Pancreas (tissue), 10 donors: ENCODE measurements at regions not wholly inside any gene's neighbourhood (a gene's known extent, or its start where the extent isn't known, plus 50 kb on each side); places are given as distances from the start of the nearest gene placed in this dataset.

Experiments used
- ATAC-seq, 4 donors: fragments of 200-7000 bp; cut with Tn5 transposase; one replicate each; pipeline versions ENCODE4 v1.8.0 to v1.9.1; 2020; ENCODE audit warnings: mild to moderate bottlenecking in 4 of 4, moderate library complexity in 4 of 4
- DNase-seq, 6 donors: peaks; one replicate each; pipeline ENCODE4 v3.0.0-alpha.2; 2020
- FAIRE-seq: peaks from 2 replicates; lab custom pipeline; 2012; peaks lifted over from hg19 to GRCh38; lab: Jason Lieb, UNC
- H3K27ac ChIP-seq, 4 donors: fragments of 200-600 bp; sonication (generic); 1 replicate in 3 of 4; 2 replicates in 1 of 4; pipeline versions ENCODE4 v1.5.0 to v1.8.0; 2020
- H3K27me3 ChIP-seq, 4 donors: fragments of 200-600 bp; one replicate each; pipeline ENCODE4 v1.8.0; 2021
- H3K36me3 ChIP-seq, 3 donors: fragments of 200-600 bp; sonication (generic) in 1 of 3; one replicate each; pipeline versions ENCODE4 v1.5.0 to v1.8.0; 2020 to 2021
- H3K4me1 ChIP-seq, 3 donors: fragments of 200-600 bp; one replicate each; pipeline ENCODE4 v1.8.0; 2021
- H3K4me3 ChIP-seq, 4 donors: fragments of 200-600 bp; sonication (generic) in 2 of 4; one replicate each; pipeline versions ENCODE4 v1.5.0 to v1.8.0; 2020 to 2021
- H3K9me3 ChIP-seq, 4 donors: fragments of 200-600 bp; one replicate each; pipeline ENCODE4 v1.8.0; 2021
- WGBS, 2 donors: extraction: QIAGEN DNeasy Blood & Tissue Kit; methylation state at CpG; one replicate each; pipeline ENCODE4 v1.1.7; 2013; 5-methylcytosine and 5-hydroxymethylcytosine counted together
- intact Hi-C, 3 donors: fragments of 100-400 bp; cut with DNase I; formaldehyde crosslinking; loops; one replicate each; pipeline versions ENCODE4 v1.11.1 to v1.14.2; 2022
- TF ChIP-seq, protein P1 (sequence below), 4 donors: fragments of 200-600 bp; sonication (generic) in 3 of 4; IDR thresholded peaks; one replicate each; pipeline versions ENCODE4 v1.5.0 to v1.8.0; 2021; ENCODE audit warnings: antibody characterized with exemption in 4 of 4
- donor health status: healthy with polysubstance abuse.
- donor health status: DM: no; HTN: no; CAD: no; lungs with moderate emphysema.
- donor health status: DM: no; HTN: no; CAD: no.
- donor health status: control.
- donor health status: control.
- donor health status: Bipolar disorder and iron deficiency.
- donor health status: DM: yes; HTN: yes; CAD: no.
- donor health status: DM: no; HTN: no; CAD: no.
- donor health status: DM: no; HTN: no; CAD: no.
- donor health status: DM: yes; HTN: yes; CAD: no.

DNA sequence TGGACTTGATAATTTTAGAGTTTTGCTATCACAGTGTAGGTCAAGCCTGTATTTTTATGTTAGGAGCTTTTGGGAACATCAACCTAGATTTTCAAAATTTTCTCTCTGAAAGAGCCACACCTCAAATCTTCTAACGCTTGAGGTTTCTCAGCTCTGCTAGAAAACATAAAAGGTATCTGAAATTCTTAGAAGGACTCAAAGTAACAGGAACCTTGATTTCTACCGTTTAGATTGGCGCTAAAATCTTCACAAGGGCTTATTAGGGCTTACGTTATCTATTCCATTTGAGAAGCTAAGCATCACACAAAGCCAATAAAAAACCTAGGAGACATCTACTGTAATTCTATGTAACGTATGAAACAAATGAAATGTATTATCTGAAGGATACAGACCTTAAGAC, 192.4 kb downstream of the AHR start:
- no peaks in the 10 kb centered on the region for H3K9me3 ChIP-seq
- no peak for FAIRE-seq
- no peaks in the 10 kb centered on the region for H3K36me3 ChIP-seq
- TF ChIP-seq, protein P1, sequence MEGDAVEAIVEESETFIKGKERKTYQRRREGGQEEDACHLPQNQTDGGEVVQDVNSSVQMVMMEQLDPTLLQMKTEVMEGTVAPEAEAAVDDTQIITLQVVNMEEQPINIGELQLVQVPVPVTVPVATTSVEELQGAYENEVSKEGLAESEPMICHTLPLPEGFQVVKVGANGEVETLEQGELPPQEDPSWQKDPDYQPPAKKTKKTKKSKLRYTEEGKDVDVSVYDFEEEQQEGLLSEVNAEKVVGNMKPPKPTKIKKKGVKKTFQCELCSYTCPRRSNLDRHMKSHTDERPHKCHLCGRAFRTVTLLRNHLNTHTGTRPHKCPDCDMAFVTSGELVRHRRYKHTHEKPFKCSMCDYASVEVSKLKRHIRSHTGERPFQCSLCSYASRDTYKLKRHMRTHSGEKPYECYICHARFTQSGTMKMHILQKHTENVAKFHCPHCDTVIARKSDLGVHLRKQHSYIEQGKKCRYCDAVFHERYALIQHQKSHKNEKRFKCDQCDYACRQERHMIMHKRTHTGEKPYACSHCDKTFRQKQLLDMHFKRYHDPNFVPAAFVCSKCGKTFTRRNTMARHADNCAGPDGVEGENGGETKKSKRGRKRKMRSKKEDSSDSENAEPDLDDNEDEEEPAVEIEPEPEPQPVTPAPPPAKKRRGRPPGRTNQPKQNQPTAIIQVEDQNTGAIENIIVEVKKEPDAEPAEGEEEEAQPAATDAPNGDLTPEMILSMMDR (IDR thresholded peaks at IDR 0.05): no peak
- ATAC-seq: no peak
- intact Hi-C loops: no loop called here
- WGBS, 2 donors: 82 to 92% methylated on average over 5 of the region's 5 CpGs
- no peak for DNase-seq
- H3K27me3 ChIP-seq: no peaks in the 10 kb centered on the region
- no peak overlapping the region for H3K4me3 ChIP-seq
- no peaks in the 10 kb centered on the region for H3K4me1 ChIP-seq
- no peak overlapping the region for H3K27ac ChIP-seq

DNA sequence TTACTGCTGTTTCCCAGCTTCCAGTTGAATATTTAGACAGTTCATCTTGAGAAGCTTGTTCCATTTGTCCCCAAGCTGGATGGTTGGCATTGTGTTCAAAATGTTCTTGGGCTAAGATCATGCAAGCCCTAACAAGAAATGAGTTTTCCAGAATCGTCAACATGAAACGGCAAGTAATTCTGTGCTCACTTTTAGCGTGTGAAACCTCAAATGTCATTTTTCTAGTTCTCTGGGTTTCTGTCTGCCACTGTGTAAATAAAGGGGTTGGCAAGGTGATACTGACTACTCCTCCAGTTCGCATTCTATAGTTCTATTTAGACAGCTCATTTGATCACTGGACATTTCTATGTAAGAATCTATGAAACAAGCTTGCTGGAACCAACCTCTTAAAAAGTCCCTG, 194.0 kb downstream of the AHR start:
- peak in 2 of 4 donors; percentile 24 to 41 for ATAC-seq
- Histone ChIP-seq H3K4me1 (no peaks in the 10 kb centered on the region), H3K9me3 (no peaks in the 10 kb centered on the region), H3K4me3 (no peak overlapping the region), H3K27ac (no peak overlapping the region), H3K27me3 (no peaks in the 10 kb centered on the region), H3K36me3 (no peaks in the 10 kb centered on the region)
- DNase-seq: no peak
- TF ChIP-seq, protein P1 (IDR thresholded peaks at IDR 0.05): no peak
- WGBS, 2 donors: 33 to 37% methylated on average over 4 of the region's 4 CpGs
- no peak for FAIRE-seq
- intact Hi-C loops: no loop called here

DNA sequence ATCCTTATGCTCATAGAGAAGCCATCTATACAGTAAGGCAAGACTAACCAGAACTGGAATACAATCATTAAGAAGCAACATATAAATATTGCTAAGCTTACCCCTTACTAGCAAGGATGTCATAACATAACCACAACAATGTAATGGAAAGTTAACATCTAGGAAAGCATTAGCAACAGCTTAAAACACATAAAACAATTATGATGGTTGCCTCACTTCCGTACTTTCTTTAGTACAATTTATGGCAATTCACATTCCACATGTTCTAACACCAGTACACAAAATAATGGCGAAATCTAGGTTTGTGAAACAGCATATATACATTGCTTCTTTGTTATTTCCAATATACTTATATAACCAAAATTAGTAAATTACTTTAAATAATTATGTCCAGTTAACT, 195.0 kb downstream of the AHR start:
- H3K4me1 ChIP-seq: no peaks in the 10 kb centered on the region
- H3K36me3 ChIP-seq: no peaks in the 10 kb centered on the region
- ATAC-seq: no peak
- H3K27me3 ChIP-seq: no peaks in the 10 kb centered on the region
- 84 to 88% methylated on average over 2 of the region's 2 CpGs for WGBS, 2 donors
- FAIRE-seq: no peak
- H3K27ac ChIP-seq: no peak overlapping the region
- intact Hi-C loops: no loop called here
- no peak overlapping the region for H3K4me3 ChIP-seq
- TF ChIP-seq, protein P1 (IDR thresholded peaks at IDR 0.05): no peak
- no peak for DNase-seq
- H3K9me3 ChIP-seq: no peaks in the 10 kb centered on the region

DNA sequence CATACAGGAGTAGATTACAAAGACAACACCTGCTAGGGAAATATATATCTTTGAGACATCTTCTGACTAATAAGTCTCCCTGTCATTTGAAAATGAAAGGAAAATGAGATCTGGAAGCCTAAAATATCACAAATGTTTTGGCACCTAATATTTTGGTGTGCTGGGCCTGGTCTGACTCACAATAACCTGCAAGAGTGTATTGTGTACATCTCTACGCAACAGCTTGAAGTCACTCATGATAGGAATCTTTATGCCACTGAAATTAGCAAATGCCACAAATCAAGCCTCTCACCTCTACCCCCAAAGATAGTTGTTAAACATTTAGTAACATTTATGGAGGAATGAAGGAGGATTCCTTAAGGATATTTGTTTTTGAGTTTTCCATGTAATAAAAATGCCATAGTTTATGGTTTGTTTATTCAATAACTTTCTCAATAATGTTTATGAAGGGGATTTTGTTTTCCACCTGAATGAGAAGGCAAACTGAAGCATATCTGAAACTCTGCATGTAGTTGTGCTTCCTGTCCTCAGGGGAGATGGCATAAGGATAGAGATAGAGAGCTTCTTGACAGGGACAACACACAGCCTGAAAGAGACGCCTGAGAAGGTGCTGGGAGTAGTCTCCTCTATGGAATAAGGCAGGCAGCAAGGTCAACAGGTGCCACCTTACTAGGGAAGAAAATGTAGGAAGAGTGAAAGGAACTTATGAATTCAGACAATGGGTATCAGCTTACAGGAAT, 197.4 kb downstream of the AHR start:
- H3K9me3 ChIP-seq: no peaks in the 10 kb centered on the region
- H3K4me3 ChIP-seq: no peak overlapping the region
- DNase-seq: no peak
- no peaks in the 10 kb centered on the region for H3K4me1 ChIP-seq
- TF ChIP-seq, protein P1 (IDR thresholded peaks at IDR 0.05): no peak
- no peak overlapping the region for H3K27ac ChIP-seq
- H3K36me3 ChIP-seq: no peaks in the 10 kb centered on the region
- no peak for FAIRE-seq
- H3K27me3 ChIP-seq: no peaks in the 10 kb centered on the region
- WGBS, 2 donors: 84% methylated on average over 2 of the region's 2 CpGs
- intact Hi-C loops: no loop called here
- ATAC-seq: no peak

DNA sequence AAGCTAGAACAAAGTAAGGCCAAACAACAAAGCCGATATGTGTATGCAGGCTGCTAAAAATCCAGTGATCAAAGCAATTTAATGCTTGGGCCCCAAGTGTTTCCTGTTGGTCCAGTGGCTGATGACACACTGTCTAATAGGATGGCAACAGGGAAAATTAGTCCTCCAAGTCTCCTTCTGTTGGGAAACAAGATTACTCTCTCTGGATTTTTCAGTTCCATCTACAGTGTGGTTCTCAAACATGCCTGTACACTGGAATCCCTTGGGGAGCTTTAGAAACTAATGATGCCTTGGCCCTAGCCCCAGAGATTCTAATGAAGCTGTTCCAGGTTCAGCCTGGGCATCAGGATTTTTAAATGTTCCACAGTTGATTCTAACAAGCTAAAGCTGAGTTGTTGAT, 198.7 kb downstream of the AHR start:
- TF ChIP-seq, protein P1 (IDR thresholded peaks at IDR 0.05): no peak
- H3K27ac ChIP-seq: no peak overlapping the region
- H3K27me3 ChIP-seq: no peaks in the 10 kb centered on the region
- intact Hi-C loops: no loop called here
- no peaks in the 10 kb centered on the region for H3K4me1 ChIP-seq
- no peaks in the 10 kb centered on the region for H3K9me3 ChIP-seq
- no peak overlapping the region for H3K4me3 ChIP-seq
- DNase-seq: no peak
- 86 to 93% methylated on average over 1 of the region's 1 CpG for WGBS, 2 donors
- ATAC-seq: no peak
- FAIRE-seq: no peak
- H3K36me3 ChIP-seq: no peaks in the 10 kb centered on the region
